ENCODE measurements at regions not wholly inside any gene's neighbourhood (a gene's known extent, or its start where the extent isn't known, plus 50 kb on each side); places are given as distances from the start of the nearest gene placed in this dataset.

DNA sequence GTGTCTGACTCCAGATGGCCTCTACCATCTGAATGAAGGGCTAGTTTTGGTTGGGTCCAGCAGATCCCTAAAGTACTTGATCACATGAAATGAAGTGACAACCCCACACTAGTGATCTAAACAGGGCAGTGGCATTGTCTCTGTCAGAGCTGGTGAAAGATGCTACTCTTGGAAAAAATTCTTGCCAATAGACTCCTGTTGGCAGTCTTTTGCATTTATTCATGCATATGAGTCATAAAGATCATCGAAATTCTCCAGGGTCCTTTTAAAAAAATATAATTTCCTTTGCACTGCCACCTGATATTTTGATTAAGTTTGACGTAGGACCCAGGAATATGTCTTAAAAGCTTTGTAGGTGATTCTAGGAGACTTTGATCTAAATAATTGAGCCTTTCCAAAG, 135.1 kb upstream of the ELL2 start:
- DNase-seq (ENCODE audit: low spot score) = no peak

DNA sequence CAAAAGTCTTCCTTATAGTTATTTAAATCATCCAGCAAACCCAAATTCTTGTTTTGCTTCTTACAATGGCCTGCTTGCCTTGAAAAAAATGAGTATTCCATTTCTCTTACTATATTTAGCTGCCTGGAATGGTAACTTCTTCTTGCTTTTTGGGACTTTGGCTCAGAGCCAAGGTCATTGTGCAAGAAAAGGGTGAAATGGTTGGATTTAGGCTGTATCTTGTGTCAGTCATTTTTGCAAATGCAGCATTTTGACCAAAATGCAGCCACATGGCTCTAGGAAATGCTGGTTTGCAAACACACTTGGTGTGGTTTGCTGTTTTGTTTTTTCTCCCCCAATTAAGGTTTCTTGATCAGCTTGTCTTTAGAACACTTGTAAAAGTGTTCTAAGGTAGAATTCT, 133.3 kb upstream of the ELL2 start:
- DNase-seq (ENCODE audit: low spot score) = no peak

DNA sequence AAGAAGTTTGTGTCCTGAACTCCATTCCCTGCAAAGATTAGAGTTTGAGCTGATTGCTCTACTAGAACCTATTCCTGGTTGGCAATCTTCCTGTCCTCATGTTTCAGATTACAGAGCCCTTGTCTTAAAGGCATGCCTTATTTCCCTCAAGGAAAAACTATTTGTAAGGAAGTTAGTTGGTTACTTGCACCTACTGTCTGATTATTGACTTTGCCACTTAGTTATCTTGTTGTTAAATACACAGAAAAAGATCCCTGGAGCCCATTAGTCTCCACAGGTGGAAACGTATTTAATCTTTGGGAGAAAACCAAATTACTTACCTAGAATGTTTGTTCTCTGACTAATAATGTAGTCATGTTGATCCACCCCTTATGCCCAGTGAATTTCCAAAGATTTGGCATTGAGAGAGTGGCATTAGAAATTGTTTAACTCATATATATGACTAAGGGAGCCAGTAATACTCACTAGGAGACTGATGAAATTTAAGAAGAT, 132.3 kb upstream of the ELL2 start:
- DNase-seq (ENCODE audit: low spot score) = no peak

DNA sequence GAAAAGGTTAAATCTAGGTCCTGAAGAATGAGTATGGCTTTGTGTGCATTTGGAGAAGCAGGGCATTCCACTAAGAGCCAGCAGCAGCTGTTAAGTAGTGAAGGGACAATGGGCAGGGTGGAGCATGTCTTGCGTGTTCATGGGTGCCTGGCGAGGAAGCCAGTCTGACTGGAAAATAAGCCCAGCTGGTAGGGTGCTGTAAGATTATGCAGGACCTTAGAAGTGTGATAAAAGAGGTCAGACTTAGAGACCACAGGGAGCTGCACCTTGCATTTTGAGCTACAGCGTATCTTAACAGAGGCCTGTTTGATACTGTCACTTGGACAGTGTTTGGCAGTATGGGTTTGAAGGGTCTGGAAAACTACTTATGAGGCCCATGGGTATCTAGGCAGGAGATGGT, 131.7 kb upstream of the ELL2 start:
- DNase-seq (ENCODE audit: low spot score) = no peak

DNA sequence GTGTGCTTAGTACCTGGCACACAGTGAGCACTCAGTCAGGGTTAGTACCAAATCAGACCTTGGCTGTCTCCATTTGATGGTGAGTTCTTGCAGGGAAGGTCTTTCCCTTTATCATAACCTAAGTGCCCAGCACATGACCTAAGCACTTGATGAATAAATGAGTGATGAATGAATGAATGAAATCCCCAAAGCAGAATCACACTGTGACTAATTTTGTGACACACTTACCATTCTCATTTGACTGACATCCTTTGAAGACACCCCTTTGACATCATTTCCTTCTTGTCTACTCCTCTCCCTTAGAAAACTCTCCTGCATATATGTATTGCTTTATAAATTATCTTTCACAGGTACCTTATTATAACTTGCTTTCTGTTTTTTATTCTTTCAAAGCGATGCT, 130.2 kb upstream of the ELL2 start:
- no peak for DNase-seq (ENCODE audit: low spot score)

DNA sequence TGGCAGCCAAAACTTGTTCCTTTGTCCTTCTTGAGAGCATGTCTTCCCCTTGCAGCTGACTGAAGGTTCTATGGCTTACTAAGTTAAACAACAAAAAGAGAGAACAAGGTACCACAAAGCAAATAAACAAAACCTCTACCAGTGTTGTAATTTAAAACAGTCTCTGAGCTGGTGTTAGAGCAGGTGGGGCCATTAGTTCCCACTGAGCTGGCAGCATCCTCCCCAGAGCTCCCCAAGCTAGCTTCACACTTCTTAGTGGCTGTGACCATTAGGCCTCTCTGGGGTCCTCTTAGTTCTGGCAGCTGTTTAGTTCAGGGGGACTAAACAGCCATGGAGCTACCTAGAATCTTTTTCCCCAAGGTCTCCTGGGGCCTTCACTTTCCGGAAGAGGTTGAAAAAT, 128.6 kb upstream of the ELL2 start:
- no peak for DNase-seq (ENCODE audit: low spot score)

DNA sequence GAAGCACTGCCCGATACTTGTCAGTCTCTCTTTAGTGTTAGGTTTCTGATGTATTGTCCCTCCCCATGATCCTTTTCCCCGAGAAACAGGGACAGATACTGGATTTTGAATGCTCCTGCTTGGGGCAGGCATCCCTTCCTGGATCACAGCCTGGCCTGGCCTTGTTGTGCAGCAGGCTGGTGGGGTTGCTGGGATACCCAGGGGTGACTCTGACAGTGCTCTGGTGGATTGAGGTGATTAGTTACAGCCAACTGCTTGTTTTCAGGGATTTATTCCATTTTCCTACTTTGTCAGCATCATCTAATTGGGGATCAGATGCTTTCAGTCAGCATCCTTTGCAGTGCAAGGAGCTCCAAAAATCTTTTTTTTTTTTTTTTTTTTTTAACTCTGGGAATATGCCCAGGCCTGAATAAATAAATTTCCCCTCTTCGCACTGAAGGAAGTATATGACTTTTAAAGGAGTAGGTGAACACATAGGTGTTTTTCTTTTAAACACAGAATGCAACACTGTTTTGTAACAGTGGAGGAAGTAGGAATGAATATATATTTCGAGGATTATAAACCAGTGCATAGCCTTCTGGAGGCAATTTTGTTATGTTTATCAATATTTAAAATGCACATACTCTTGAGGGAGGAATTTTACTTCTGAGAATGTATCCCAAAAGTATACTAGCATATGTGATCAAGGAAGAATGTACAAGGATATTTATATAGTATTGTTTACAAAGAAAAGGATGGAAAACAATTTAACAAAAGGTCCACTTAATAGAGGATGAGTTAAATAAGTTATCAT, 127.3 kb upstream of the ELL2 start:
- no peak for DNase-seq (ENCODE audit: low spot score)

DNA sequence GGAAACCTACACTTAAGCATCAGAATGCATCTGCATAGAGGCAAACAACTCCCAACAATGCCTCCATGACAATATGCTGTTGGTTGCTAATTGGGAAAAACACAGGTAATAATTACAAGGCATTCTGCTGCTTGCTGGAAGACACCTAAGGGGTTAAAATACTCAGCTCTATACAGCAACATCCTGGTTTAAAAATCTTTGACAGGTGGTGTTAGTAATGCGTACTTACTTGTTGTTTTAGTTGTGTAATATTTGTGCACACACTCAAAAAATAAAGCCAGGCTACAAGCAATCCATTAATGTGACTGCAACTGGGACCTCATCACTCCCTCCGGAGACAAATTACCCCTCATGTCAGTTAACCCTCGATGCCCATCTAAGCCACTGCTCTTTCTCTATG, 126.3 kb upstream of the ELL2 start:
- no peak for DNase-seq (ENCODE audit: low spot score)

DNA sequence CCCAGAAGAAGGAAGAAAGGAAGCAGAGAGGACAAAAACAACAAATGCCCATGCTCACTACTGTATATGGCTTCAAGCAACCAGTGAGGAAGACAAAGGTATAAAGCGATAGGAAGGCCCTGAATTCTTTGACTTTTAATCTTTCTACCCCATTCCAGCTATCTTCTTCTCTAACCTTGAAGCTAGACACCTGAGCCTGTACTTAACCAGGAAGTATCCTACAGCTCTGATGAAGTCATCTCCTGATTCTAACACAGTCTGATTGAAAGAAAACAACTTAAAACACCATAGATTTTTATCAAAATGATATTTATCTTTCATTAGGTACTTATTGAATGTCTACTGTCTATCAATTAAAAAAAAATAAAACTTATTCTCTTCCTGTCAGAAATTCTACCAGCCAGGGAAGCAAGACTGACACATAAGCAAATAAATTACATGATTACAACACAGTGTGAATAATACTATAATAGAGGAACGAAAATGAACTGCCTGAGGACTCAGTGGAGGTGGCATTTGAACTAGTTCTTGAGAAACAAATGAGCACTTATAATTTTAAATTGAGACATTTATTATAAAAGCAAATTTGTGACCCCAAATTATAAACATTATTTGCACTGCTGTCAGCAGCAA, 123.3 kb upstream of the ELL2 start:
- no peak for DNase-seq (ENCODE audit: low spot score)

DNA sequence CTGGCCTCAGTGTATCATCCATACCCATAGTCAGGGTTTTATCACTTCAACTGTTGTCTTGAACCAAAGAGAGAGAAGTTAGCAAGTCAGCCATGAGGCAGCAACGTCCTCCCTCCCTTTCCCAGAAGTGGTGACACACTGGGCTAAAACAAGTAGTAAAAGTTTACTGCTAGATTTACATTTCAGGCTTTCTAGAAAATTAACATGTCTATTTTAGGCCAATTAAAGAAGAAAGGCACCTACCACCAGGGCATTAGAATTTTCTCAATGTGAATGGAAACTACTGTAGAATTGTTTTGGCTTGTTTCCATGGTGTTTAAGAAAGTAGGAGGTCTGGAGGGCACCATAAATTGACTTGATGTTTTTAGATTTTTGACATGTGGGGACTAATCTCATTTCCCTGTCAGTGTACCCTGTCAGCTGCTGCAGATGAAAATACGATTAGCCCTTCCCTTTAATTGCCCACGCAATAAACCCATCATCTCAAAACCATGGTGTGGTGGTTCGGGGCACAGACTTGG, 121.8 kb upstream of the ELL2 start:
- DNase-seq (ENCODE audit: low spot score) = no peak

DNA sequence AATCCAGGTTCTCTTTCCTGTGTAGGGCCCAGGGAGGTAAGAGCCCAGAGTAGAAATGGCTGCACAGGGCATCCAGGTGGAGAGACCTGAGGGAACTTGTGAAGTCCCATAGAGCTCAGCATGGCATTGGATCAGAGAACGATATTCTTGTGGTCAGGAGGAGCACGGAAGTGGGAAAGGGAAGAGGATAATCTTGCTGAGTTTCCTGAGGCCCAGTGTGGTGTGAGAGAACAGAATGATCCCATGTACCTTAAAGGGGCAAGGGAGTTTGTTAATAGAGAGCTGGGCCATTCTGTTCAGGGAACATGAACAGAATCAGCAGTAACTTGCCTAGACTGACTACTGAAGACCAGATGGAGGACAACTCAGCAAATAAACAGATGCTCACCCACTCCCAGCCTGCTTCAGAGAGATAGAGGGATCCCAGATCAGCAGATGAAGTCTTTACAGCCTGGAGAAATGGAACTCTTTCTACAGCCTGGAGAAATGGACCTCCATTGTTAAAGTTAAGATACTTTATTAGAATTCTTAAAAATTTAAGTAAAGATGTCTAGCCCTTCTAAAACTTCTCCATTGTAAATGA, 119.7 kb upstream of the ELL2 start:
- no peak for DNase-seq (ENCODE audit: low spot score)

DNA sequence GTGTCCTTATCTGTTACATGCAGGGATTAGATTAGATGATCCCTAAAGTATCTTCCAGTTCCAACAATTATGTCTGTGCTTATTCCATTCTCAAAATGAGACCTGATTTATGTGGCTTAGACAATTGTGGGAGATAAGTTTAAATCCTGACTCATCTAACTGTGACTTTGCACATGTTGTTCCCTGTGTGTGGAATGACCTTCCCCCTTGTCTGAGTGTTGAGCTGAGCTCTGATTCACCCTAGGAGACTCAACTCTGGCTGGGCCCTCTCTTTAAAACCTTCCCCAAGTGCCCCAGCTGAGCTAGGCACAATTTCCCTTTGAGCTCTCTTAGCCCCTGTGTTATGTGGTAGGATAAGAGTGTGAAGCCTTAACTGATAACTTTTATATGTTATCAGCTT, 118.9 kb upstream of the ELL2 start:
- no peak for DNase-seq (ENCODE audit: low spot score)

DNA sequence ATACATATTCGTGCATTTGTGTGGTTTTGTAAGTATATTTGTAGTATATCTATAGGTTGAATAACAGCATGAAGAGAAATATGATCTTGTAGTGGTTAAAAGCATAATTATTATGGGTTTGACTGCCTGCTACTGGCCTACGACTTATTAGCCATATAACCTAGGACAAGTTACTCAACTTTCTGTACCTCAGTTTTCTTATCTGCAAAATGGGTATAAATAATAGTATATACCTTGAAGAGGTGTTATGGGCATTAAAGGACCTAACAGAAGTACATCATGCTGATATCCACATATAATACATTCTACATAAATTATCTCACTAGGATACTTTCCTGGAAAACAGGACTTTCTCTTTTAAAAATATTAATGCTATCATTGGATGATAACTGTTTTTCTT, 118.3 kb upstream of the ELL2 start:
- DNase-seq (ENCODE audit: low spot score) = no peak

DNA sequence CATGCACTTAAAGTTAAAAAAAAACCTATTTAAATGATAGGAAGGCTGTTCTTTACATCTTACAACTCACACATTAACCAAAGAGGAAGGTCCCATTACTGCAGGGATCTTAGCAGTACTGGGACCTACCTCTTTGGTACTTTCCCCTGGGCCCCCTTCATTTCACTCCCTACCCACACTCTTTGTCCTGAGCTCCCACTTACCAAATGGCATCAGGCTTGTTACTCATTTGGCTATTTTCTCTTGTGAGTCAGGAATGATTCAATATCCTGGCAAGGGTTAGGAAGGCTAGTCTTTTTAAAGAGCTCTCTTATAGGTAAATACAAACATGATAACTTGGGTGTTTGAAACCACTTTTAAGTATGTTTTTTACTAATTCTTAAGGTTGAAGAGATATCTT, 117.4 kb upstream of the ELL2 start:
- no peak for DNase-seq (ENCODE audit: low spot score)

DNA sequence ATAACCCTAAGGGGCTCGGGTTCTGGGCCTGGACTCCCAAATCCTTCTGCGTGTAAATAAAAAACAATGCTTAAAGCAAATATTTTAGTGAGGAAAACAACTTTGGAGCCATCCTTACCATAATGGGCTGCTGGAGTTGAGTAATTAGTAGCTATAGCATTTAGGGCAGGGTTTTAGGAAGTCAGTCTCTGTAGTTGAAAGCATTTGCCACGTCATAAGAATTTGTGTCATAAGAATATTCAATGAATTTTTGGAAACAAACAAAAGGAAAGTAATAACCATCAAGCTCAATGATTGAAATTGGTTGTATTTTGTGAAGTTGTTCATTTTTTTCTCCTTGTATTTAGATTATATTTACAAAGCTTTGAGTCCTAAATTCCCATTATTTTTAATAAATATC, 114.8 kb upstream of the ELL2 start:
- no peak for DNase-seq (ENCODE audit: low spot score)

DNA sequence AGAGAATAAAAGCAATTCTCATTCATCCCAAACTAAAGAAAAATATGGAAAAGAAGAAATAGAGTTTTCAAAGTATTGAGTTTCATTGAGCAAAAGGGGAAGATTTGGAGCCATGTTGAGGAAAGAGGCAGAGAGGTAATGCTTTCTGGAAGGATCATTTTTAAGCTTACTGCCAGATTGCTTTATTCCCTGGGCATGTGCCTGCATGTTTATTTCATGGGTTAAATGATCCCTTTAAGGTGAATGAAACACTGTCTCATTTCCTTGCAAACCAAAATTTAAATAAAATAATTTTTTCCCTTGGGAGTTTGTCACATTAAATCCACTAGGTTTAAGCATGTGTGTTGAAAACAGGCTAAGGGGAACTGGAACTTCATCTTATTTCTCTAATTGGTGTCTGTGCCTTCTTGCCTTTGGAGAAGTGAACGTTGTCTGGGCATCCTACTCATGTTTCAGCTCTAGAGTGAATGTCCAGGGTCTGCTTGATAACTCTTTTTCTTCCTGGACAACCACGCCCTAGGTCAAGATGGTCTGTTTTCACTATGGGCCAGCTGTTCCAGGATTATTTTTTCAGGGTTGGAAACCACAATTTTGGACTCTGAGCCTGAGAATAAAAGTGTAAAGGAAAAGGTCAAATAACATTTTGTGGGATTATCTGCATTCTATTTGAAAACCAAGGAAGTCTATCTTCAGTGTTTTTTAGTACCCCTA, 114.1 kb upstream of the ELL2 start:
- DNase-seq (ENCODE audit: low spot score) = no peak

DNA sequence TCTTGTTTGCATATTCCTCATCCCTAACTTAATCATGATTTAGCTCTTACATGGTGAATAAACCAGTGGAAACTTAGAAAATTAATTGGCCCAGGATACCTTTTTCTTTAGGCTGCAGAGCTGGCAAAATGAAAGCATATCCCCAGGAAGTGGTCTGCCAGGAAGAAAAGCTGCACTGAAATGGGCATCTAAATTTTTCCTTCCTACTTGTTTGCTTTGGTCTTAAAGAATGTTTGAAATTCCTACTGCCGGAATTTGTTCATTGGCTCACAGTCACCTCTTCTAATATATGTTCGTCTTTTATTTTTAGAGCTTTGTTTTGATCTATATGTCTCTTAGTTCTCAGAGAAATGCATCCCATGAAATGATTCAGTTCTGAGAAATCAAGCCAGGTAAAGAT, 113.2 kb upstream of the ELL2 start:
- no peak for DNase-seq (ENCODE audit: low spot score)

DNA sequence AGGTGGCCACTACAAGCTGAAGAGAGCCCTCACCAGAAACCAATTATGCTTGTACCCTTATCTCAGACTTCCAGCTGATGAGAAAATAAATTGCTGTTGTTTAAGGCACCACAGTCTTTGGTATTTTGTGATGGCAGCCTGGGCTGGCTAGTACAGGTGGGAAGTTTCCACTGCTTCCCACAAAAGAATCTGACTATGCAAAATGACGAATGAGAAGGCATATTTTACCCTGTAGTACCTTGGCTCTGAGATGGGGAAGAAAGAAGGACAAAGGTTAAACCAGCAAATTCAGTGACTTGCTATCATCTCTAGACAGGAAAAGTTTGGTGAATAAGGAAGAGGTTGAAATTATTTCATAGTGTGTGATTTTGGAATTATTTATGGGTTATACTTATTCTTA, 112.8 kb upstream of the ELL2 start:
- DNase-seq (ENCODE audit: low spot score) = no peak

DNA sequence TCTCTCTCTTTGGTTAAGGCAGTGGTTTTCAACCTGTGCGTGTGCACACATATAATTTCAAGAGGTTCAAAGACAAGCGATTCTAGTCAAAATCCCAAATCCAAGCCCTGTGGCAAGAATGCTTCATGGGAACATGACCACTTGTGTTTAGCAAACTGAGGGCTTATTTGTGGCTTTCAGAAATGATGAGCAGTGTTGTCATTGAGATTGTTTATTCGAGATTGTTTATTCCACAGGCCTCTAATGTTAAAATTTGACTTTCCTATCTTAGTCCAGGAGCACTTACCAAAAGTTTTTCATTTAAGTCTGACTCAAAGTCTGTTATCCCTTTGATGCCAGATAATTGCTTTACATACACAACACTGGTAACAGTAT, 111.1 kb upstream of the ELL2 start:
- DNase-seq (ENCODE audit: low spot score) = no peak

DNA sequence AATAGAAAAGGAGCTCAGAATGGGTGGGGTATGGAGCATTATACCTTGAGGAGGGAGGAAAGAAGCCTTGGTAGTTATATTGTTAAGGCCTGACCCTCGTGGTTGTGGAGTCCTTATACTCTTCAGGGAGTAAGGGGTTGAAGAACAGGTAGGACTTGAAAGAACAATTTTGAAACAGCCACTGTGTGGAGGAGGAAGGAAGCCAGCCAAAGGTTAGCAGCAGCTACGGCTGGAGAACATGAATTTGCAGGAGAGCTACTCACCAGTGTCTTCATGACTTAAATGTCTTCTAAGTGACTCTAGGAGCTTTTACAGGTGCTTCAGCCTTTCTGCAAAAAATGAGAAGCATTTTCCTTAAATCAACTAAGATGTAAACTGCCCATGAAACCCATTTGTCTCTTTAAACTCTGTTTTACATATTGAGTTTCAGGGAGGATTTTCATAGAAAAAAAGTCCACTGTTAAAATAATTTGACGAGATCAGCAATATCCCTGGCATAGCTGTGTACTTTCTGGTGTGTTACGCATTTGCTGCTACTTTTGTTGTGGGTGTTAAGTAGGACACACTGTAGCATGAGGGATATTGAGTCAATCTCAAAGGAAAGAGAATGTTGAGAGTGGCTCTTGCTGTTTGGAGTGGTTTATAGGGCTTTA, 110.6 kb upstream of the ELL2 start:
- no peak for DNase-seq (ENCODE audit: low spot score)

DNA sequence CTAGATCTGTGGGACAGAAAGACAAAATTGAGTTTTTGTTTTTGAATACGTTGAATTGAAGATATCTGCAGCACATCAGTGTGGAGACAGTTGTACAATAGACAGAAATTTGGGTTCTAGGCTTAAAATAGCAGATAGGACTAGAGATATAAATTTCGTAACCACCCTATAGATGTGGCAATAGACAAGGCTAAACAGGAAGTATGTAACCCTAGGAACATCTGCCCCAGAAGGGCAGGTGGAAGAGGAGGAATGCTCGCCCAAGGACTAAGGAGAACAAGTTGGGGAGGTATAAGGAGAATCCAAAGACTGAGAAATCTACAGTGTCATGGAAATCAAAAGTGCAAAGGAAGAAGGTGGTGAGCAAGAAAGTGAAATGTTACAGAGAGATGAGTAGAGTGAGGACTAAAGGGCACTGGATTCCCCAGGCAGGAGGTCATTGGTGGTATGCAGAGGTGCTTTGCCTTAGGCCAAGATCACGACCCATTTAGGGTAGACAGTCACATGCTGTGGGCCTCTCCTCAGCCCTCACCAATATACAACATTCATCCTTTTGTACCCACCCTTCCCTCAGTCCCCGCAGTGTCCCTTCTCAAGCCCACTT, 109.1 kb upstream of the ELL2 start:
- no peak for DNase-seq (ENCODE audit: low spot score)
